ENCODE measurements at regions not wholly inside any gene's neighbourhood (a gene's known extent, or its start where the extent isn't known, plus 50 kb on each side); places are given as distances from the start of the nearest gene placed in this dataset.
"Not testable (repeated sequence)": the region's sequence is repeated elsewhere in the genome, so short reads cannot be mapped to it uniquely, and the experiment has no call there.

GRCh38 chr5:100407053-100407452, 128.1 kb upstream of the FAM174A start:
- ATAC-seq: no peak
- TF ChIP-seq OSR1 (CRISPR knock-in tag; IDR thresholded peaks at IDR 0.05) (no peak), ZFP3 (CRISPR knock-in tag; IDR thresholded peaks at IDR 0.05) (no peak), ZNF8 (CRISPR knock-in tag; IDR thresholded peaks at IDR 0.05) (no peak), TOX (CRISPR knock-in tag; IDR thresholded peaks at IDR 0.05; ENCODE audit: borderline replicate concordance) (no peak), SNAI2 (CRISPR knock-in tag; IDR thresholded peaks at IDR 0.05) (no peak), CSRNP3 (CRISPR knock-in tag; IDR thresholded peaks at IDR 0.05) (no peak)

- TF ChIP-seq GLIS3 (CRISPR knock-in tag; IDR thresholded peaks at IDR 0.05) (no peak), CREB5 (CRISPR knock-in tag; IDR thresholded peaks at IDR 0.05; ENCODE audit: low read depth) (no peak), PATZ1 (CRISPR knock-in tag; IDR thresholded peaks at IDR 0.05; ENCODE audit: borderline replicate concordance) (no peak), SNAI2 (CRISPR knock-in tag; IDR thresholded peaks at IDR 0.05) (no peak), CSRNP3 (CRISPR knock-in tag; IDR thresholded peaks at IDR 0.05) (no peak), ZFP3 (CRISPR knock-in tag; IDR thresholded peaks at IDR 0.05) (no peak), TOX (CRISPR knock-in tag; IDR thresholded peaks at IDR 0.05; ENCODE audit: borderline replicate concordance) (no peak), ZFP30 (CRISPR knock-in tag; IDR thresholded peaks at IDR 0.05) (no peak), ESRRG (CRISPR knock-in tag; IDR thresholded peaks at IDR 0.05) (no peak), RARB (CRISPR knock-in tag; IDR thresholded peaks at IDR 0.05) (no peak), TCF4 (CRISPR knock-in tag; IDR thresholded peaks at IDR 0.05; ENCODE audit: borderline replicate concordance) (no peak), ZNF70 (CRISPR knock-in tag; IDR thresholded peaks at IDR 0.05) (no peak), ZNF8 (CRISPR knock-in tag; IDR thresholded peaks at IDR 0.05) (no peak), CSDC2 (CRISPR knock-in tag; IDR thresholded peaks at IDR 0.05) (no peak), PPARA (CRISPR knock-in tag; IDR thresholded peaks at IDR 0.05; ENCODE audit: borderline replicate concordance) (no peak)
- no peak for ATAC-seq
Measured at GRCh38 chr5:100406640-100407039, 128.5 kb upstream of the FAM174A start.

- no peak for ATAC-seq
- TF ChIP-seq SNAI2 (CRISPR knock-in tag; IDR thresholded peaks at IDR 0.05) (no peak), ZNF70 (CRISPR knock-in tag; IDR thresholded peaks at IDR 0.05) (no peak), OSR1 (CRISPR knock-in tag; IDR thresholded peaks at IDR 0.05) (no peak), ZC3H10 (CRISPR knock-in tag; IDR thresholded peaks at IDR 0.05) (no peak), PATZ1 (CRISPR knock-in tag; IDR thresholded peaks at IDR 0.05; ENCODE audit: borderline replicate concordance) (no peak), ESRRG (CRISPR knock-in tag; IDR thresholded peaks at IDR 0.05) (no peak), ARNTL (CRISPR knock-in tag; IDR thresholded peaks at IDR 0.05; ENCODE audit: borderline replicate concordance, low read depth) (no peak)
Measured at GRCh38 chr5:100402071-100402470, 133.1 kb upstream of the FAM174A start.

GRCh38 chr5:100401149-100401548, 134.0 kb upstream of the FAM174A start:
- TF ChIP-seq CSRNP3 (CRISPR knock-in tag; IDR thresholded peaks at IDR 0.05) (no peak), ZFP3 (CRISPR knock-in tag; IDR thresholded peaks at IDR 0.05) (no peak), ISL1 (CRISPR knock-in tag; IDR thresholded peaks at IDR 0.05) (no peak), ARNTL (CRISPR knock-in tag; IDR thresholded peaks at IDR 0.05; ENCODE audit: borderline replicate concordance, low read depth) (no peak), ZNF8 (CRISPR knock-in tag; IDR thresholded peaks at IDR 0.05) (no peak), ZNF70 (CRISPR knock-in tag; IDR thresholded peaks at IDR 0.05) (no peak), PPARA (CRISPR knock-in tag; IDR thresholded peaks at IDR 0.05; ENCODE audit: borderline replicate concordance) (no peak), ZC3H10 (CRISPR knock-in tag; IDR thresholded peaks at IDR 0.05) (no peak), GLIS3 (CRISPR knock-in tag; IDR thresholded peaks at IDR 0.05) (no peak), RARB (CRISPR knock-in tag; IDR thresholded peaks at IDR 0.05) (no peak), OSR1 (CRISPR knock-in tag; IDR thresholded peaks at IDR 0.05) (no peak)
- ATAC-seq: no peak

GRCh38 chr5:100398815-100399214, 136.4 kb upstream of the FAM174A start:
- not testable (repeated sequence) for ATAC-seq

GRCh38 chr5:100379254-100379858, 155.8 kb upstream of the FAM174A start:
- ATAC-seq: not testable (repeated sequence)

- ATAC-seq: not testable (repeated sequence)
Measured at GRCh38 chr5:100364757-100365478, 170.3 kb upstream of the FAM174A start.

All from SK-N-SH treated with all-trans-retinoic acid at 6 μM for 48 hours (cell line).